Parathyroid adenoma (tissue), 2 donors: ENCODE measurements at regions not wholly inside any gene's neighbourhood (a gene's known extent, or its start where the extent isn't known, plus 50 kb on each side); places are given as distances from the start of the nearest gene placed in this dataset.

Experiments
- H2AFZ ChIP-seq: fragments of 300-600 bp; sonication (generic); one replicate; pipeline ENCODE4 v1.7.0; 2017; ENCODE audit warnings: antibody characterized with exemption, mild to moderate bottlenecking
- H3K27ac ChIP-seq: fragments of 300-600 bp; sonication (generic); one replicate; pipeline ENCODE4 v1.7.0; 2017
- H3K27me3 ChIP-seq: fragments of 300-600 bp; sonication (generic); one replicate; pipeline ENCODE4 v1.7.0; 2017; ENCODE audit warnings: low read length; ENCODE audit not compliant: control insufficient read depth, insufficient read depth
- H3K36me3 ChIP-seq: fragments of 300-600 bp; sonication (generic); one replicate; pipeline ENCODE4 v1.7.0; 2017; ENCODE audit warnings: low read length; ENCODE audit not compliant: control insufficient read depth, insufficient read depth
- H3K4me1 ChIP-seq: fragments of 300-600 bp; sonication (generic); one replicate; pipeline ENCODE4 v1.7.0; 2017; ENCODE audit warnings: control low read depth
- H3K4me2 ChIP-seq: fragments of 300-600 bp; sonication (generic); one replicate; pipeline ENCODE4 v1.7.0; 2017; ENCODE audit warnings: low read length
- H3K4me3 ChIP-seq: fragments of 300-600 bp; sonication (generic); one replicate; pipeline ENCODE4 v1.7.0; 2017; ENCODE audit warnings: low read depth, low read length
- H3K79me2 ChIP-seq: fragments of 300-600 bp; sonication (generic); one replicate; pipeline ENCODE4 v1.7.0; 2017; ENCODE audit warnings: control low read depth
- H3K9ac ChIP-seq: fragments of 300-600 bp; sonication (generic); one replicate; pipeline ENCODE4 v1.7.0; 2017; ENCODE audit warnings: mild to moderate bottlenecking
- H3K9me3 ChIP-seq: fragments of 300-600 bp; sonication (generic); one replicate; pipeline ENCODE4 v1.7.0; 2017; ENCODE audit warnings: low read length; ENCODE audit not compliant: control insufficient read depth
- TF ChIP-seq, protein P1 (sequence below): fragments of 300-600 bp; sonication (generic); IDR thresholded peaks from one replicate; pipeline ENCODE4 v1.7.0; 2017; ENCODE audit warnings: antibody characterized with exemption, mild to moderate bottlenecking
- donor health status: primary hyperparathyroidism.

DNA sequence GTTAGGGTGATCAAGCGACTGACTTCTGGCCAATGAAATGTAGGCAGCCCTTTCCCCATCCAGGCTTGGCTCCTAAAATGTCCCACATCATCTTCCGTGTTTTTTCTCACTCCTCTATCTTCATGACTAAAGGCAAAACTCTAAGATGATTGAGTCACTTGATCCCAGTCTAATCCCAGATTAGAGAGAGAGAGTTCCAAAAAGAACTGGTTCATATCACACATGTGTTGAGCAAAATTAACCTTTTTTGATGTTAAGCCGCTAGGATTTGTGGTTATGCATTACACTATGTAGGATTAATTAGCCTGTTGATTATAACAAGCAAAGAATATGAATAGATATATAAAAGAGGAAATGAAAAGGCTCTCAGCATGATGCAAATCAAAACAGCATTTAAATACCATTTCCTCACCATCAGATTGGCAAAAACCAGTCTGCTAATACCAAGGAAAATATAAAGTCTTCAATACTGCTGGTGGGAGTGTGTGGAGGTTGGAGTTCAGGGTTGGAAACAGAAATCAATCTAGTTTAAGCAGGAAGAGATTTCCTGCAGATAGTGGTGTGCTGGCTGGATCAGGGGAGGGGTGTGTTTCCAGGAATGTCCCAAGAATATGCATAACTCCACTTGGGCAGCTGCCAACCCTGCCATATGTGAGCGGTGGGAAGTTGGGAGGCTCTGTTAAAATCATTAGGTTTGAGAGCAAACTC is 187.6 kb upstream of the S1PR3 start:
- H3K36me3 ChIP-seq, result no peaks in the 10 kb centered on the region
- TF ChIP-seq, protein P1, sequence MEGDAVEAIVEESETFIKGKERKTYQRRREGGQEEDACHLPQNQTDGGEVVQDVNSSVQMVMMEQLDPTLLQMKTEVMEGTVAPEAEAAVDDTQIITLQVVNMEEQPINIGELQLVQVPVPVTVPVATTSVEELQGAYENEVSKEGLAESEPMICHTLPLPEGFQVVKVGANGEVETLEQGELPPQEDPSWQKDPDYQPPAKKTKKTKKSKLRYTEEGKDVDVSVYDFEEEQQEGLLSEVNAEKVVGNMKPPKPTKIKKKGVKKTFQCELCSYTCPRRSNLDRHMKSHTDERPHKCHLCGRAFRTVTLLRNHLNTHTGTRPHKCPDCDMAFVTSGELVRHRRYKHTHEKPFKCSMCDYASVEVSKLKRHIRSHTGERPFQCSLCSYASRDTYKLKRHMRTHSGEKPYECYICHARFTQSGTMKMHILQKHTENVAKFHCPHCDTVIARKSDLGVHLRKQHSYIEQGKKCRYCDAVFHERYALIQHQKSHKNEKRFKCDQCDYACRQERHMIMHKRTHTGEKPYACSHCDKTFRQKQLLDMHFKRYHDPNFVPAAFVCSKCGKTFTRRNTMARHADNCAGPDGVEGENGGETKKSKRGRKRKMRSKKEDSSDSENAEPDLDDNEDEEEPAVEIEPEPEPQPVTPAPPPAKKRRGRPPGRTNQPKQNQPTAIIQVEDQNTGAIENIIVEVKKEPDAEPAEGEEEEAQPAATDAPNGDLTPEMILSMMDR, result no peak
- H3K79me2 ChIP-seq, result no peaks in the 10 kb centered on the region
- no peak overlapping the region for H2AFZ ChIP-seq
- no peak overlapping the region for H3K4me3 ChIP-seq
- no peaks in the 10 kb centered on the region for H3K4me1 ChIP-seq
- H3K9me3 ChIP-seq, result no peaks in the 10 kb centered on the region
- no peaks in the 10 kb centered on the region for H3K27me3 ChIP-seq
- no peak overlapping the region for H3K27ac ChIP-seq
- H3K4me2 ChIP-seq, result no peak overlapping the region
- H3K9ac ChIP-seq, result no peak overlapping the region

GRCh38 chr9:88804254-88804596 is 187.0 kb upstream of the S1PR3 start:
- H3K79me2 ChIP-seq, result no peaks in the 10 kb centered on the region
- H3K4me2 ChIP-seq, result no peak overlapping the region
- H3K4me3 ChIP-seq, result no peak overlapping the region
- H3K9me3 ChIP-seq, result no peaks in the 10 kb centered on the region
- H3K27me3 ChIP-seq, result no peaks in the 10 kb centered on the region
- H3K27ac ChIP-seq, result no peak overlapping the region
- no peak overlapping the region for H3K9ac ChIP-seq
- H3K36me3 ChIP-seq, result no peaks in the 10 kb centered on the region
- H3K4me1 ChIP-seq, result no peaks in the 10 kb centered on the region
- no peak overlapping the region for H2AFZ ChIP-seq
- TF ChIP-seq, protein P1, result no peak

DNA sequence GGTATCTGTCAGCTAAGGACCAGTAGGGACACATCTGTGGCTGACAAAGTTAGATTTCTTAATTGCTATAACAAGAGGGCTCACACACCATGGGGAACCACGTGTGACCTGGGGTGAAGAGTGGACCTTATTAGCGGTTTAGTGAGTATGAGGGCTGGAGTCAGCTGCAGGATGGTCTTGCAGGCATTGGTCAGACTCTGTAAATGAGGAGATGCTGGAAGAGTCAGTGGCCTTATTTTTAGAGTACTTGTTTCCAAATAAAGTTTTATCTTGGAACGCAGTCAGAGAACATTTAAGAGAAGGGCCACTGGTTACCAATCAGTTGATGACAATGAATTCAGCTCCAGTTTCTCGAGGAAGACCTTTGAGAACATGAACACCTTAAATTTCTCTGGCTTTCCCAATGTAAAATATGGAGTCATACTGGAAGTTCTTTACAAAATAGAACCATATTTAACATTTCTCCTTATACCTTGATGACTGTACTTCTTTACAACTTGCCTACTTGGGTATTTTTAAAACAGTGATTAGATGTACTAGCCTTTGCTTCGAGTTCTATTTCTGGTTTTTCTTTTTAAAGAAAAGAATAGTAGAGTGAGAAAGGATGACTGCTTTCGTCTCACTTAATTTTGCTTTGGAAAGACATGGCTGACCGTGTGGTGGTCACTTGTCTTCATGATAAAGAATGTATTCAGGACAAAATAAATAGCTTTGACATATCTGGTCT is 185.9 kb upstream of the S1PR3 start:
- Histone ChIP-seq H3K79me2 (no peaks in the 10 kb centered on the region), H3K4me2 (no peak overlapping the region), H3K27ac (no peak overlapping the region), H3K9me3 (no peaks in the 10 kb centered on the region), H3K27me3 (no peaks in the 10 kb centered on the region), H3K36me3 (no peaks in the 10 kb centered on the region), H3K9ac (no peak overlapping the region), H3K4me3 (no peak overlapping the region), H2AFZ (no peak overlapping the region), H3K4me1 (no peaks in the 10 kb centered on the region)
- TF ChIP-seq, protein P1, result no peak

DNA sequence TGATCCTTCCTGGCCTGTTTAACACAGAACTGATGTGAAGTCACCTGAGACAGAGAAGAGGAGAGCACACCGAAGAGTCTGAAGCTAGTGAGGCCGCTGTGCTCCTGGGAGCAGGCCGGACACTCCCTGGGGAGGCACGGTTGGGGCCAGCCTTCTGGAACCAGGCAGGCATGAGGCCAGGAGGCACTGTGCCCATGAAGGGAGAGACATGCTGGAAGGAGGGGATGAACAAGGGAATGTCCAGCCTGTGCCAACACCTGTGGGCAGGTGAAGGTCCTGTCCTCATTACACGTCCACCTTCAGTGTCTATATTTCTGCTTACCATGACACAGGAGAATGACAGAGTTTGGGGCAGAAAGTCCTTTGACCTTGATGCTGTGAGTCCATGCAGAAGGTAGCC is 183.8 kb upstream of the S1PR3 start:
- Histone ChIP-seq H3K9me3 (no peaks in the 10 kb centered on the region), H3K4me3 (no peak overlapping the region), H3K4me2 (no peak overlapping the region), H2AFZ (no peak overlapping the region), H3K36me3 (no peaks in the 10 kb centered on the region), H3K4me1 (no peaks in the 10 kb centered on the region), H3K27ac (no peak overlapping the region), H3K79me2 (no peaks in the 10 kb centered on the region), H3K9ac (no peak overlapping the region), H3K27me3 (no peaks in the 10 kb centered on the region)
- TF ChIP-seq, protein P1, result no peak
